Amniotic epithelial cell (primary cell): ENCODE measurements at regions not wholly inside any gene's neighbourhood (a gene's known extent, or its start where the extent isn't known, plus 50 kb on each side); places are given as distances from the start of the nearest gene placed in this dataset.
"Not testable (repeated sequence)": the region's sequence is repeated elsewhere in the genome, so short reads cannot be mapped to it uniquely, and the experiment has no call there.

Experiments
- DNase-seq: peaks from one replicate; pipeline ENCODE4 v3.0.0-alpha.2; 2010; ENCODE audit warnings: low read depth

GRCh38 chr6:147909640-147910039, 401.1 kb downstream of the SAMD5 start:
- no peak for DNase-seq

- no peak for DNase-seq
Observed at GRCh38 chr6:147910281-147910680, 401.8 kb downstream of the SAMD5 start.

- DNase-seq: no peak
Observed at GRCh38 chr6:147911057-147911456, 402.6 kb downstream of the SAMD5 start.

- DNase-seq: no peak
Observed at GRCh38 chr6:147911686-147912085, 403.2 kb downstream of the SAMD5 start.

GRCh38 chr6:147922799-147923198, 414.3 kb downstream of the SAMD5 start:
- no peak for DNase-seq

- no peak for DNase-seq
Observed at GRCh38 chr6:147924598-147924997, 416.1 kb downstream of the SAMD5 start.

GRCh38 chr6:147925826-147926225, 416.8 kb upstream of the SASH1 start:
- DNase-seq: no peak

- DNase-seq: no peak
Observed at GRCh38 chr6:147930745-147931144, 411.9 kb upstream of the SASH1 start.

GRCh38 chr6:147933224-147933623, 409.4 kb upstream of the SASH1 start:
- DNase-seq: no peak

- no peak for DNase-seq
Observed at GRCh38 chr6:147935656-147936055, 407.0 kb upstream of the SASH1 start.

- peak; percentile 47 for DNase-seq
Observed at GRCh38 chr6:147936703-147937470, 405.8 kb upstream of the SASH1 start.

- no peak for DNase-seq
Observed at GRCh38 chr6:147941143-147941542, 401.5 kb upstream of the SASH1 start.

GRCh38 chr6:147942363-147942762, 400.3 kb upstream of the SASH1 start:
- DNase-seq: no peak

GRCh38 chr6:147944122-147944521, 398.5 kb upstream of the SASH1 start:
- DNase-seq: no peak

GRCh38 chr6:147947521-147947920, 395.1 kb upstream of the SASH1 start:
- peak; percentile 80 for DNase-seq

GRCh38 chr6:147949981-147950622, 392.5 kb upstream of the SASH1 start:
- DNase-seq: peak; percentile 43

GRCh38 chr6:147950623-147950987, 392.0 kb upstream of the SASH1 start:
- DNase-seq: peak; percentile 87

GRCh38 chr6:147951726-147952125, 390.9 kb upstream of the SASH1 start:
- no peak for DNase-seq

- no peak for DNase-seq
Observed at GRCh38 chr6:147954938-147955337, 387.7 kb upstream of the SASH1 start.

- DNase-seq: no peak
Observed at GRCh38 chr6:147958683-147959082, 384.0 kb upstream of the SASH1 start.

- DNase-seq: no peak
Observed at GRCh38 chr6:147961481-147962141, 381.0 kb upstream of the SASH1 start.

GRCh38 chr6:147965448-147965847, 377.2 kb upstream of the SASH1 start:
- DNase-seq: not testable (repeated sequence)

GRCh38 chr6:147970970-147971369, 371.7 kb upstream of the SASH1 start:
- no peak for DNase-seq
